HG03521 (cell line): ENCODE measurements at regions not wholly inside any gene's neighbourhood (a gene's known extent, or its start where the extent isn't known, plus 50 kb on each side); places are given as distances from the start of the nearest gene placed in this dataset.
"Not testable (repeated sequence)": the region's sequence is repeated elsewhere in the genome, so short reads cannot be mapped to it uniquely, and the experiment has no call there.

ENCODE experiments used
- ATAC-seq: cut with Tn5 transposase; IDR thresholded peaks from one replicate; pipeline ENCODE4 v1.9.1; 2021; ENCODE audit warnings: mild to moderate bottlenecking, moderate library complexity; ENCODE audit not compliant: unreplicated experiment

DNA sequence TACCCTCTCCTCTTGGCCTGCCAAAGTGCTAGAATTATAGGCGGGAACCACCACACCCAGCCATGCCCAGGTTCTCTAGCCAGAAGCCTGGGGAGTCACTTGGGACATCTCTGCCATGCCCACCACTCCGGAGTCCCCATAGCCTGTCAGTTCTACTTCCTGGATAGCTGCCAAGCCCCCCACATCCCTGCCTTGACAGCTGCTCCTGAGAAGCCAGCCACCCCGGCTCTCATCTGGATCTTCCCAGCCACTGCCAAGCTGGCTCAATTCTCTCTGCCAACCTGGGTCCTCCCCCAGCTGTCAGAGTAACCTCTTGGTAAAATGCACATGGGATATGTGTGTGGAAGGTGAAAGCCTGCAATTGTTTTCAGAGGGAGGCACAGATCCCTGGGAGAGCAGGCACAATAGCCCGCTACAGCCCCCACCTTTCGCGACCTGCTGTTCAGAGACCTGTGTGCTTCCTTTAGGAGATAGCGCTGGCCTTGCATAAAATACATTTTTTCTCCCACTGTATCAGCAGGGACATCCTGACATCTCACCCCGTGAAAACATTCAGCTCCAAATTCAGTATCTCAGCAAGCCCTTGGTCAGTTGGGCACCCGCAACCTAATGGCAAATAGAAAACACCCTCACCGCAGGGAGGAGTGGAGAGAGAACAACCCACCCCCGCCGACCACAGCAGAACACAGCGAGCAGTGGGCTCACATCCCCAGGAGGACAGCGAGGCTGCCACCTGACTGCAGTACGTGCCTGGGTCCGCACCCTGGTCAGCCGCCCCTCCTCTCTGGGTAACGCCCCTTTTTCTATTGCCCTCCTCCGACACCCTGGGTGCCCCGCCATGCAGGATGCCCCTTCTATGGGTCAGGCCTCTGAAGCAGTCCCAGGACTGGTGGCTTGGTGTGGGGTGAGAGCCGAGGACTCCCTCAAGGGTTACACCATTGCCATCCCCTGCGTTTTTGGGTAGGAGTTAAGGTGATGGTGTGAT, 1342.2 kb downstream of the BRD1 start:
- no peak for ATAC-seq

- ATAC-seq, result no peak
Measured at GRCh38 chr22:48483764-48484528, 1343.7 kb downstream of the BRD1 start.

DNA sequence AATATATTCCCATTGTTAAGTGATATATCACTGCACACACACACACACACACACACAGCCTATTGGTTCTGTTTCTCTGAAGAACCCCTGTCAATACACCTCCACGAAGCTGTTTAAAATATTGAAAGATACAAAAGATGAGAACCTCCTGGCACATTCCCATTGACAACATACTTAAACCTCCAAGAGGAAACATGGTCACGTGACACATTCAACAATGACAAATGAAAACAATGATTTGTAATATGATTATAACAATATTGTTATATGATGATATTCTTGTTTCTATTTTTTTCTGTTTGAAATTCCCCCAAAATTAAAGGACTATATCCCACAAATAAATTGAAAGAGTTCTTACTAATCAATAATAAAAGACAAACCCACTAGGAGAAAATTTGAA, 1344.9 kb downstream of the BRD1 start:
- ATAC-seq, result no peak

- not testable (repeated sequence) for ATAC-seq
Measured at GRCh38 chr22:48482198-48482597, 1345.5 kb downstream of the BRD1 start.

DNA sequence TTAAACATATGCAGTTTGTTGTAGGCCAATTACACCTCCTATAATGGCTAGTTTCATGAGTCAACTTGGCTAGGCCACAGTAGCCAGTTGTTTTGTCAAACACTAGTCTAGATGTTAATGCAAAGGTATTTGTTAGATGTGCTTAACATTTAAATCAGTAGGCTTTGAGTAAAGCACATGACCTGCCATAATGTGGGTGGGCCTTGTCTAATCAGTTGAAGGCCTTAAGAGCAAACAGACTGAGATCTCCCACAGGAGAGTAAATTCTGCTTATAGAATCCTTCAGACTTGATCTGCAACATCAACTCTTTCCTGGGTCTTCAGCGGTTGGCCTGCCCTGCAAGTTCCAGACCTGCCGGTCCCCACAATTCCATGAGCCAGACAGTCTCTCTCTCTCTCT, 1345.9 kb downstream of the BRD1 start:
- no peak for ATAC-seq

DNA sequence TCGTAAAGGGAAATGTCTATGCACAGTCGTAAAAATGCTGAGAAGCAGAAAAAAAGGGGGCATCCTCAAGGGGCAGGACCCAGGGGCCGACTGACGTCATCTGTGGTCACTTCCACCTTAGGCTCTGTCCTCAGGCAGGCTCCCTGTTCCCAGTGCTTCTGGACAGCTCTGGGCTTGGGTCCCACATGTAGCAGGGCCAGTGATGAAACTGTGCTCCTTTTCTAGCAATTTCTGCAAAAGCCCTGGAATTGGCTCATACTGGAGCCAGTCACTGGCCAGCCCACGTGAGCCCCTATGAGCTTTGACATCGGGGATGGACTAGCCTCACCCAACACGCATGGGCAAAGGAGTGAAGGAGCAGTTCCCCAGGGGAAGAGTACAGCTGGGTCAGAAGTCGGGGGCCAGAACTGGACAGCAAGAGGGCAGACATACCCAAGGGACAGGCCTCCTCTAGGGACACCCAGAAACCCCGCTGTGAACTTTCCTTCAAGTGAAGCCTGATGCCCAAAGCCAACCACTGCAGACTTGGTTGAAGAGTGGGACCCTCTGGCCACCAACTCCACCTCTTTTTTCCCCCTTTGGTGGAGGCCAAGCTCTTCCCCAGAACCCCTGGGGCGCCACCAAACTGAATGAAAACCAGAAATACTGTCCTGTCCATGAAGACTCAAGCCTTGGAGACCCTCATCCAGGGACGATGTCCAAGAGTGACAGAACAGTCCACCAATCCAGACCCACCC, 1349.0 kb downstream of the BRD1 start:
- no peak for ATAC-seq

GRCh38 chr22:48478124-48478523, 1349.5 kb downstream of the BRD1 start:
- no peak for ATAC-seq

- no peak for ATAC-seq
Measured at GRCh38 chr22:48477031-48477721, 1350.5 kb downstream of the BRD1 start.

DNA sequence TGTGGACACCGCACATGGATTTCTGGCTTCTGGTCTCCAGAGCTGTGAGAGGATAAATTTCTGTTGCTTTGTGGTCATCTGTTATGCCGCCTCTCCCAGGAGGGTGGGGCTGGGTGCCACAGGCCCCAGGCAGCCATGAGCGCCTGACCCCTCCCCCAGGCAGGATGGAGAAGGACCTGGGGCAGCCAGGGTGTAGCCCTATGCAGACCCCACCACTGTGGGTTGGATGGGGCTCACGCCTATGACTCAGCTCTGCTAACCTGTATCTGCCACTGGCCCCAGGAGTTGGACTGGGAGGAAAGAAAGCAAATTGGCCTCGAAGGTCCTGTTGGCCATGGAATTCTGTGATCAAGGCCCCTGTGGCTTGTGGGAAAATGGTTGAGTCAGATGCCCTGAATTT, 1351.1 kb downstream of the BRD1 start:
- no peak for ATAC-seq

GRCh38 chr22:48475661-48476345, 1351.9 kb downstream of the BRD1 start:
- ATAC-seq, result no peak

DNA sequence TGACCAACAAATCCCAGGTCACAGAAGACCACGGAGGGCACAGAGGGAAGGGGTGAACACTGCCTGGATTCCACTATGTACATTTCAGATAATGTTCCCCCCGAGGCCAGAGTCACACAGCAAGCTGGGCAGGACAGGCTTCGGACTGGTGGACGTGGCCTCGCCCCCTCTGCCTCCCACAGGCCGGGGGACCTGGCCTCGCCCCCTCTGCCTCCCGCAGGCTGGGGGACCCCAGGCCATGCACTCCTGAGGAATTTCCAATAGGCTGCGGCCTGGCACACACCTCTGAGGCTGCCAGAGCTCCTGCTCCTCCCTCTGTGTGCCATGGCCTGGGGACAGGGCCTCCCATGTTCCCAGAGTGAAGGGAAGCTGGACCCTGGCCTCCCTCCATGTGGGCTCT, 1352.8 kb downstream of the BRD1 start:
- ATAC-seq, result no peak

DNA sequence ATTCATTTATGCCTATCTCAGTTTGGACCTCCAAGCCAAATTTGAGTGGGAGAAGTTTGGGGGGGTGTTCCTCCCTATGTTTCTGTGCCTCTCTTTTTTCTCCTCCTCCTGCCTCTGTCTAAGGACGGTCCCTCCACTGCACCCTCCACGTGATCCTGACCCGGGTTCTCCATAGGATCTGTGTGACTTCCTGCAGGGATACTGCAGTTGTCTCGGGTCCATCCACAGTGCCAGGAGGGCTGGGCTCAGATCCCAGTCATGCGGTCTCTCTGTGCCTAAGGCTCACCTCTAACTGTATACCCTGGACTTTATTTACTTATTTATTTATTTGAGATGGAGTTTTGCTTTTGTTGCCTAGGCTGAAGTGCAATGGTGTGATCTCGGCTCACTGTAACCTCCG, 1354.5 kb downstream of the BRD1 start:
- no peak for ATAC-seq

DNA sequence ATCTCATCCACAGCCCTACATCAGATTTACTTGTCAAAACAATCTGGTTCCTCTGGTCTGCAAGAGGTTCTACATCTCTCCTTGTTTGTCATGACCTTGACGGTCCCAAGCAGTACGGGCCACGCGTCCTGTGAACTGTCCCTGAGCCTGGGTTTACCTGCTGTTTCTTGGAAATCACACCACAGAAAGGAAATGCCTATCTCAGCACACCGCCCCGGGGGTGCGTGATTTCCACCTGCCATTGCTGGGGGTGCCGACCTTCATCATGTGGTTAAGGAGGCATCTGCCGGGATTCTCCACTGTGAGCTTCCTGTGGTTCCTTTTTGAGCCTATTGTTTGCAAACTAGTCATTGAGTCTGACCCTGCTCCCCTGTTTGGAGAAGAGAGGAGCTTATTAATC, 1363.4 kb downstream of the BRD1 start:
- no peak for ATAC-seq

DNA sequence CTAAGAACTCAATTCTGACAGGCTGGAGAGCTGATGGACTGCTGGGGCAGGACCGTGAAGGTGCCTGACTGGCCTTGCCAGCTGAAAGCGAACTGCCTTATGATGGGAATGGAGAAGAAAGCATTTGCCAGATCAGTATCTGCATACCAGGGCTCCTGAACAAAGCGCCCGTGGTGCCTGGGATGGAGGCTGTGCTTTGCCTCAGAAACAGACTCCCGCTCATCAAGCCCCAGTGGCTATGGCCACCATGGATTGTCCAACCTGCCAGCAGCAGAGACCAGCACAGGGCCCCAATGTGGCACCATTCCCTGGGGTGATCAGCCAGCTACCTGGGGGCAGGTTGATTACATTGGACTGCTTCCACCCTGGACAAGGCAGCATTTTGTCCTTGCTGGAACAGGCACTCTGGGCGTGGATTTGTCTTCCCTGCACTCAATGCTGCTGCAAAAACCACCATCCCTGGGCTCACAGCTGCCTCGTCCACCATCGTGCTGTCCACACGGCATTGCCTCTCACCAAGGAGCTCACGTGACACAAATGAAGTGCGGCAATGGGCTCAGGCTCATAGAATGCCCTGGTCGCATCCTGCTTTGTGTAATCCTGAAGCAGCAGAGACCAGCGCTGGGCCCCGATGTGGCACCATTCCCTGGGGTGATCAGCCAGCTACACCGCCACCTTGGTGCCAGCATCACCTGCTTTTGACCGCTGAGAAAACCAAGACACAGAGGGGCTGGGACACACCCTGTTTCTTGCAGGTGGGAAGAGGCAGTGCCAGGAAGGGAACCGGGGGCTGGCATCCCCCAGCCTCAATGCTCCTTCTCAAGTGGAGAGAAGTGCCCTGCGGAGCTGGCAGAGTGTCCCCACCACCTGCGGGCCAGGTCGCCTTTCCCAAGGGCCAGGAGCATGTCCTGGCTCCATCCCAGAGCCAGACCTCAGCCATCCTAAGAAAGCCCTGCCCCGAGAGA, 1367.5 kb downstream of the BRD1 start:
- ATAC-seq, result no peak

DNA sequence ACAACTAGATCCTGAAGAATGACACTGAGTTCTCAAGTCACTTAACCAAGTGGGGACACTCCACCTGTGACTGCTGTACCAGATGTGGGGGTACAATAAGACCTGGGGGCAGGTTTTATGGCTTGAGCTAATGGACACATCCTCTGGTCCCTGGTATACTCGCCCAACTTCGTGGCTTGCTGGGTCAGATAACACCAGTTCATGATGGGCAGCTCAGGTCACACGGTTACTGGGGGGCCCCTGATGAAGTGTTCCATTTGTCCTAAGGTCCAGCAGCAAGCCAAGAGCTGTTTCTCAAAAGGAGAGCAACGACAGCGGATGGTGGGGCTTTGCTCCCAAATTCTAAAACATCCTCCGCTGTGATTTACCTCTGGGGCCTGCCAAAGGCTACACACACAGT, 1368.4 kb downstream of the BRD1 start:
- ATAC-seq, result no peak

DNA sequence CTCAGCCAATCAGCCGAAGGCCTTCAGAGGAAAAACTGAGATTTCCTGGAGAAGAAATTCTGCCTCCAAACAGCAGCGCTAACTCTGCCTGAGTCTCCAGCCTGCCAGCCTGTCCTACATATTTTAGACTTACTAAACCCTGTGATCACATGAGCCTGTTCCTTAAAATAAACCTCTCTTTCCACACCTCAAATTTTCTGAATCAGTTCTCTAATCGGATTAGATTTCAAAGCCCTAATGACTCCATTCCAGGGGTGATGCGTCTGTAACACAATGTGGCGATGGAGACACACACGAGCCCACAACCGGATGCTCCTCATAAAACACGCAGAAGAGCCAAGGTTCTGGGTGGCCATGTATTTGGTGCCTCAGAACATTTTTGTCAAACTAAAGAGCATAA, 1371.2 kb downstream of the BRD1 start:
- no peak for ATAC-seq

GRCh38 chr22:48453751-48454485, 1373.8 kb downstream of the BRD1 start:
- no peak for ATAC-seq

DNA sequence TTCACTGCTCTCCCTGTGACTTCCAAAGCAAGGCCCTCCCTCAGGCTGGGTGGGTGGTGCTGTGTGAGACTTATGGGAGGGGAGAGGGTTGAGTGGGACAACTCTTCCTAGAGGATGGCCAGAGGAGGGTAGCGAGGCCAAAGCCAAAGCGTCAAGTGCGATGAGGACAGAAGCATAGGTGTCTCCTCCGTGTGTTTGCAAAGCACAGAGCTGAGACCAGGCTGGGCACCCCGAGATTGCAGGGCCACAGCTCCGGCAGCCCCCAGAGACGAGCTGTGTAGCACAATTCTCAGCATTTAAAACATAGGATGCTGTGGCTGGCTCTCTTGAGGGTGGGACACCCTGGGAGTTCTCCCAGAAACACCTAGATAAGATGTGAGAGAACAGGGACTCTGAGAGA, 1374.5 kb downstream of the BRD1 start:
- no peak for ATAC-seq
